ENCODE measurements at regions not wholly inside any gene's neighbourhood (a gene's known extent, or its start where the extent isn't known, plus 50 kb on each side); places are given as distances from the start of the nearest gene placed in this dataset.
"Not testable (repeated sequence)": the region's sequence is repeated elsewhere in the genome, so short reads cannot be mapped to it uniquely, and the experiment has no call there.

GRCh38 chr3:81884791-81885190 is 123.3 kb upstream of the GBE1 start:
- DNase-seq, result no peak

- no peak for DNase-seq
Measured at GRCh38 chr3:81876826-81877225, 115.4 kb upstream of the GBE1 start.

GRCh38 chr3:81874738-81875137 is 113.3 kb upstream of the GBE1 start:
- DNase-seq, result no peak

GRCh38 chr3:81872566-81872965 is 111.1 kb upstream of the GBE1 start:
- peak; percentile 14 for DNase-seq

GRCh38 chr3:81871358-81872155 is 110.1 kb upstream of the GBE1 start:
- peak; percentile 25 for DNase-seq

GRCh38 chr3:81869382-81869781 is 107.9 kb upstream of the GBE1 start:
- no peak for DNase-seq

- no peak for DNase-seq
Measured at GRCh38 chr3:81868597-81868996, 107.2 kb upstream of the GBE1 start.

- no peak for DNase-seq
Measured at GRCh38 chr3:81867875-81868274, 106.4 kb upstream of the GBE1 start.

- DNase-seq, result not testable (repeated sequence)
Measured at GRCh38 chr3:81865164-81865563, 103.7 kb upstream of the GBE1 start.

GRCh38 chr3:81864272-81864671 is 102.8 kb upstream of the GBE1 start:
- no peak for DNase-seq

GRCh38 chr3:81863756-81864155 is 102.3 kb upstream of the GBE1 start:
- DNase-seq, result no peak

GRCh38 chr3:81861593-81861992 is 100.1 kb upstream of the GBE1 start:
- no peak for DNase-seq

- no peak for DNase-seq
Measured at GRCh38 chr3:81859524-81859923, 98.1 kb upstream of the GBE1 start.

GRCh38 chr3:81853431-81853830 is 92.0 kb upstream of the GBE1 start:
- DNase-seq, result no peak

- DNase-seq, result no peak
Measured at GRCh38 chr3:81851176-81851575, 89.7 kb upstream of the GBE1 start.

GRCh38 chr3:81846988-81847387 is 85.5 kb upstream of the GBE1 start:
- no peak for DNase-seq

GRCh38 chr3:81841540-81841939 is 80.1 kb upstream of the GBE1 start:
- no peak for DNase-seq

GRCh38 chr3:81839504-81840094 is 78.2 kb upstream of the GBE1 start:
- no peak for DNase-seq

GRCh38 chr3:81838457-81838856 is 77.0 kb upstream of the GBE1 start:
- no peak for DNase-seq

GRCh38 chr3:81837071-81837593 is 75.7 kb upstream of the GBE1 start:
- no peak for DNase-seq

- DNase-seq, result peak; percentile 55
Measured at GRCh38 chr3:81829937-81830336, 68.5 kb upstream of the GBE1 start.

GRCh38 chr3:81829272-81829671 is 67.8 kb upstream of the GBE1 start:
- not testable (repeated sequence) for DNase-seq

- peak; percentile 12 for DNase-seq
Measured at GRCh38 chr3:81823882-81824395, 62.5 kb upstream of the GBE1 start.

GRCh38 chr3:81823086-81823485 is 61.6 kb upstream of the GBE1 start:
- no peak for DNase-seq
